K562 (cell line): ENCODE measurements at regions not wholly inside any gene's neighbourhood (a gene's known extent, or its start where the extent isn't known, plus 50 kb on each side); places are given as distances from the start of the nearest gene placed in this dataset.

ENCODE experiments used
- ATAC-seq: fragments of 200-7000 bp; cut with Tn5 transposase; 3 replicates; pipeline ENCODE4 v1.9.1; 2020; ENCODE audit warnings: moderate library complexity
- BruUV-seq: library from RNA; stranded (reverse); fragments of 400-500 nt; replicated peaks from 2 replicates; lab custom pipeline; 2021; lab: Mats Ljungman, UMichigan
- CTCF ChIA-PET: fragments of 300-600 bp; formaldehyde crosslinking; extraction: SDS; loops from one replicate; lab custom pipeline; 2021; ENCODE audit warnings: low intra/inter-chr PET ratio; lab: Yijun Ruan, JAX
- POLR2A ChIA-PET: fragments of 300-600, 350-650 bp; sonication (Branson Sonifier 250); formaldehyde crosslinking; extraction: SDS; loops from one replicate; lab custom pipeline; 2021; ENCODE audit warnings: antibody characterized with exemption, inconsistent platforms; lab: Yijun Ruan, JAX
- DNase-seq, 4 experiments: peaks; one replicate each; pipeline versions ENCODE4 v3.0.0 to v3.0.0-alpha.2; 2011 to 2018; ENCODE audit warnings: low spot score in 3 of 4, mixed read lengths in 3 of 4; ENCODE audit errors: extremely low read depth in 1 of 4
- FAIRE-seq: peaks from 2 replicates; lab custom pipeline; 2011; peaks lifted over from hg19 to GRCh38; lab: Jason Lieb, UNC
- H2AFZ ChIP-seq: 2 replicates; pipeline ENCODE4 v1.6.0; 2011; ENCODE audit warnings: low read depth, low read length, control low read depth, inconsistent platforms
- H3K27ac ChIP-seq: fragments of 200-600 bp; 3 replicates; pipeline ENCODE4 v1.8.0; 2011; ENCODE audit warnings: low read depth, mild to moderate bottlenecking, control low read depth, inconsistent platforms, low read length, moderate library complexity, mixed read lengths; ENCODE audit errors: extremely low read depth
- H3K27me3 ChIP-seq, 2 experiments: fragments of 300-600 bp in 1 of 2; 2 replicates in 1 of 2; 3 replicates in 1 of 2; pipeline versions ENCODE4 v1.6.0 to v1.8.0; 2011; ENCODE audit warnings: inconsistent platforms in 2 of 2, low read length in 2 of 2, mild to moderate bottlenecking in 1 of 2, mixed read lengths in 1 of 2, moderate library complexity in 1 of 2; ENCODE audit not compliant: control insufficient read depth in 2 of 2, insufficient read depth in 2 of 2
- H3K36me3 ChIP-seq: fragments of 300-600 bp; 3 replicates; pipeline ENCODE4 v1.8.0; 2011; ENCODE audit warnings: mild to moderate bottlenecking, low read length, inconsistent platforms; ENCODE audit not compliant: control insufficient read depth, insufficient read depth
- H3K4me1 ChIP-seq, 2 experiments: fragments of 200-600 bp in 1 of 2; replicated peaks in 1 of 2; 2 replicates in 1 of 2; 3 replicates in 1 of 2; pipeline versions ENCODE4 v1.5.1 to v1.8.0; 2011; ENCODE audit warnings: inconsistent platforms in 2 of 2, low read length in 2 of 2, mild to moderate bottlenecking in 1 of 2, mixed read lengths in 1 of 2, moderate library complexity in 1 of 2; ENCODE audit not compliant: control insufficient read depth in 2 of 2, insufficient read depth in 2 of 2
- H3K4me2 ChIP-seq: 2 replicates; pipeline ENCODE4 v1.6.1; 2011; ENCODE audit warnings: low read length, control low read depth, inconsistent platforms, mixed read lengths; ENCODE audit not compliant: insufficient read depth
- H3K4me3 ChIP-seq: fragments of 200-600 bp; sonication (generic), shearing (Covaris generic); 2 replicates; pipeline ENCODE4 v1.5.1; 2016; ENCODE audit warnings: control low read depth, inconsistent platforms
- H3K79me2 ChIP-seq: fragments of 200-600 bp; 3 replicates; pipeline ENCODE4 v1.8.0; 2011; ENCODE audit warnings: low read length, inconsistent platforms; ENCODE audit not compliant: control insufficient read depth, insufficient read depth
- H3K9ac ChIP-seq, 2 experiments: 2 replicates each; pipeline versions ENCODE4 v1.6.0 to v1.6.1; 2011; ENCODE audit warnings: low read depth in 2 of 2, low read length in 2 of 2, control low read depth in 1 of 2, inconsistent platforms in 1 of 2, mild to moderate bottlenecking in 1 of 2, mixed read lengths in 1 of 2; ENCODE audit not compliant: insufficient read depth in 1 of 2
- H3K9me1 ChIP-seq: one replicate; pipeline ENCODE4 v1.6.0; 2011; ENCODE audit warnings: inconsistent platforms, mild to moderate bottlenecking, low read length, moderate library complexity; ENCODE audit not compliant: control insufficient read depth, insufficient read depth
- H3K9me3 ChIP-seq: replicated peaks from 2 replicates; pipeline ENCODE4 v1.5.1; 2011; ENCODE audit warnings: low read depth, low read length, inconsistent platforms; ENCODE audit not compliant: control insufficient read depth, insufficient read depth
- H4K20me1 ChIP-seq: replicated peaks from 2 replicates; pipeline ENCODE4 v1.6.1; 2011; ENCODE audit warnings: low read length, inconsistent platforms, mixed read lengths; ENCODE audit not compliant: control insufficient read depth, insufficient read depth
- ELF1 ChIP-seq: fragments of 200-800 bp; sonication (Bioruptor generic); IDR thresholded peaks from 2 replicates; pipeline ENCODE4 v1.6.1; 2016; ENCODE audit warnings: missing genetic modification characterization, missing compliant biosample characterization
- RCOR1 ChIP-seq, 2 experiments: IDR thresholded peaks; 2 replicates each; pipeline ENCODE4 v1.6.1; 2012; ENCODE audit warnings: low read depth in 2 of 2, low read length in 2 of 2, borderline replicate concordance in 1 of 2, improper control_type of control experiment in 1 of 2
- ZNF444 ChIP-seq: fragments of 250-450 bp; sonication (Bioruptor Pico); IDR thresholded peaks from 2 replicates; pipeline ENCODE4 v1.4.0; 2020; ENCODE audit warnings: mild to moderate bottlenecking, moderate library complexity
- ZNF695 ChIP-seq: fragments of 450-650 bp; formaldehyde crosslinking; IDR thresholded peaks from 2 replicates; pipeline ENCODE4 v1.4.0; 2020; ENCODE audit warnings: mild to moderate bottlenecking, moderate library complexity
- WGBS: fragments of 100-300 bp; shearing (Covaris generic); methylation state at CpG from one replicate; pipeline ENCODE4 v1.1.6; 2016; ENCODE audit warnings: low coverage, mixed read lengths; ENCODE audit not compliant: insufficient coverage; ENCODE audit errors: missing lambda C conversion rate; 5-methylcytosine and 5-hydroxymethylcytosine counted together
- in situ Hi-C: fragments of 300-500 bp; cut with MboI; formaldehyde crosslinking; loops from 4 replicates; pipeline ENCODE4 v1.15.0; 2018; ENCODE audit warnings: inconsistent platforms, mixed read lengths
- intact Hi-C: fragments of 100-400 bp; cut with micrococcal nuclease; formaldehyde crosslinking; loops from 2 replicates; pipeline ENCODE4 v1.14.2; 2022

- Histone ChIP-seq H3K4me2 (no peak overlapping the region), H3K9ac (no peak overlapping the region), H3K9me1 (no peaks in the 10 kb centered on the region), H3K4me1 (no peaks in the 10 kb centered on the region), H2AFZ (no peak overlapping the region), H4K20me1 (peaks cover 5% of the 10 kb centered on the region; the same call in 1 of the 2 replicates), H3K4me3 (no peak overlapping the region), H3K27ac (no peak overlapping the region), H3K36me3 (no peaks in the 10 kb centered on the region), H3K79me2 (no peaks in the 10 kb centered on the region), H3K9me3 (no peaks in the 10 kb centered on the region), H3K27me3 (peaks cover 2 to 7% of the 10 kb centered on the region in 2 experiments; a peak in 3 of 5 replicates)
- POLR2A ChIA-PET: interaction anchor here (0.6 to 0.9 kb wide), 2 partner anchors 10 to 1418 kb away, joined by 3 read pairs; no protein-coding TSS in a partner anchor
- in situ Hi-C loops: loop anchor here (10.0 kb wide), 1 partner anchor 1338 kb away; no protein-coding TSS in a partner anchor
- intact Hi-C loops: loop anchor here (5.0 kb wide), 3 partner anchors 195 to 1340 kb away; no protein-coding TSS in a partner anchor
- CTCF ChIA-PET: interaction anchor here (0.6 kb wide), 1 partner anchor 95 kb away, joined by 3 read pairs; no protein-coding TSS in a partner anchor
- 3% methylated on average over 11 of the region's 13 CpGs for WGBS
- FAIRE-seq: no peak
- no TSS peak for BruUV-seq
- ATAC-seq: no peak
- TF ChIP-seq RCOR1 (IDR thresholded peaks at IDR 0.05; ENCODE audit: borderline replicate concordance in 1 of 2, low read depth in 2 of 2, low read length in 2 of 2) (no peak), ELF1 (tag) (no peak), ZNF695 (CRISPR knock-in tag) (no peak), ZNF444 (no peak)
- DNase-seq: no peak
Observed at GRCh38 chr9:108762348-108763055, 93.3 kb downstream of the ACTL7B start.
